ENCODE measurements at regions not wholly inside any gene's neighbourhood (a gene's known extent, or its start where the extent isn't known, plus 50 kb on each side); places are given as distances from the start of the nearest gene placed in this dataset.
"Not testable (repeated sequence)": the region's sequence is repeated elsewhere in the genome, so short reads cannot be mapped to it uniquely, and the experiment has no call there.

DNA sequence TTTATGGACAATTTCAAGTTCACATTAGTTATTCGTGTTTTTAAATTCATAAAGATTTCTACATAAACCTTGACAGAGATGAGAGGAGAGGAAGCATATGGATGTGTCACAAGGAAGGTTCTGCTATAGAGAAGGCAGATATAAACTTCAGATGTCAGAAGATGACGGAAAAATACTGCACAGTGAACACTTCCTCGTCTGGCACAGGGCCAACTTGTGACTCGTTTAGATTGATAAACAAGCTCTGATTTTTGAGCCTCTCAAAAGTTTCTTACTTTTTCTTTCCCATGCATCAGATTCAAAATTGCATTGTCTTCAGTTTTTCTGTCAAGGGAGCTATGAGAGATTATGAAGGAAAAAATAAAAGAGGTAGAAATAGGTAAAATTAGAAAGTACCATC lies 156.4 kb upstream of the MINDY3 start:
- CTCF ChIA-PET = no interaction called here
- DNase-seq = no peak
- Mint-ChIP-seq H3K9me3 (peaks cover 2% of the 10 kb centered on the region), H3K4me1 (no peaks in the 10 kb centered on the region), H3K36me3 (ENCODE audit: low read depth) (no peaks in the 10 kb centered on the region), H3K4me3 (no peak overlapping the region), H3K27ac (no peak overlapping the region), H3K27me3 (no peaks in the 10 kb centered on the region)
- POLR2A ChIA-PET = interaction anchor here (0.6 kb wide), 1 partner anchor 32 kb away, joined by 3 read pairs; no protein-coding TSS in a partner anchor

DNA sequence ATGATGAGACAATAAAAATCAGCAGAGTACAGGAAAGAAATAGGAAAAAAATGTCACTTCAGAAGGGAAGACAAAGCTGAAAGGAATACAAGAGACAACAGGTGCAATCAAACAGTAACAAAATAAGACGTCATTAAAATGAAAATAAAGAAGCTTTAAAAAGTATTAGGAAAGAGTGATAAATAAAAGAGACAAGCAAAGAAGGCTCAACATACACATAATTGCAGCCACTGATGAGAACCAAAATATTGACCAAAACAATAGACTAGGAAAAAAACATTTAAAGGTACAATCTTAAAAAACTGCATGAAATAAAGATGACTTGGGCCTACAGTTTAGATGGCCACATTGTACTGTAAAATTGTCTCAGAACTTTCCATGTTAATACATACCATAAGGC lies 160.5 kb upstream of the MINDY3 start:
- Mint-ChIP-seq H3K4me3 (no peak overlapping the region), H3K27me3 (no peaks in the 10 kb centered on the region), H3K36me3 (ENCODE audit: low read depth) (no peaks in the 10 kb centered on the region), H3K27ac (no peak overlapping the region), H3K9me3 (peaks cover 2% of the 10 kb centered on the region), H3K4me1 (no peaks in the 10 kb centered on the region)
- DNase-seq = no peak
- POLR2A ChIA-PET = no interaction called here
- CTCF ChIA-PET = no interaction called here

DNA sequence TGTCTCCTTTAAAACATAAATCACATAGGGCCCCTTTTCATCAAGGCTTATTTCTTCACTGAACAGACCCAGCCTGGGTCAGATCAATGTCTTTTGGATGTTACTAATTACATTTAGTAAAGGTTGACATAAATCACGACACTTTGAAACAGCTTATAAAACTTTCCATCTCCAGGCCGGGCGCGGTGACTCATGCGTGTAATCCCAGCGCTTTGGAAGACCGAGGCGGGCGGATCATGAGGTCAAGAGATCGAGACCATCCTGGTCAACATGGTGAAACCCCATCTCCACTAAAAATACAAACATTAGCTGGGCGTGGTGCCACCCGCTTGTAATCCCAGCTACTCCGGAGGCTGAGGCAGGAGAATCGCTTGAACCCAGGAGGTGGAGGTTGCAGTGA lies 166.5 kb upstream of the MINDY3 start:
- H3K36me3 Mint-ChIP-seq (ENCODE audit: low read depth); H3K9me3 Mint-ChIP-seq; POLR2A ChIA-PET; H3K4me1 Mint-ChIP-seq; H3K27me3 Mint-ChIP-seq; CTCF ChIA-PET; H3K4me3 Mint-ChIP-seq; H3K27ac Mint-ChIP-seq; DNase-seq: not testable (repeated sequence)

GRCh38 chr10:16030562-16030961 lies 170.3 kb upstream of the MINDY3 start:
- ChIA-PET CTCF (no interaction called here), POLR2A (no interaction called here)
- Mint-ChIP-seq H3K27ac (no peak overlapping the region), H3K4me3 (no peak overlapping the region), H3K9me3 (peaks cover 7% of the 10 kb centered on the region), H3K4me1 (no peaks in the 10 kb centered on the region), H3K27me3 (no peaks in the 10 kb centered on the region), H3K36me3 (ENCODE audit: low read depth) (no peaks in the 10 kb centered on the region)
- DNase-seq = no peak

DNA sequence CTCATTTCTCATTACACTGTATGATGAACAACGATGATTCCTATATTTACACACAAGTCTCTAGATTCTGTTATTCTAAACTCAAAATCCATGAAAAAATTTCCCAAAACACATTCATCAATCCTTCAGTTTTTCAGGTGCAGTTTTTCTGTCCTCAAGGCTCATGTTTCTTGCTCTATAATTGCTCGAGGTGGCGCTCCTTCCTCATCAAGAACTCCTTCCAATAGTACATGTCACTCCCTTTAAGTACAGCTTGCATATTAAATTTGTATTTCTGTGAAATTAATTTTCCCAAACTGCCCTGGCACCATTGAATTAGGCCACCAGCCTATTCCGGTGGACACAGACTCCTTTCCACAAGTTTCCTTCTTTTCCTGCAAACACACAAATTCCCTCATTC lies 188.7 kb upstream of the MINDY3 start:
- no peaks in the 10 kb centered on the region for H3K4me1 Mint-ChIP-seq
- H3K27ac Mint-ChIP-seq = no peak overlapping the region
- H3K27me3 Mint-ChIP-seq = no peaks in the 10 kb centered on the region
- POLR2A ChIA-PET = no interaction called here
- no peaks in the 10 kb centered on the region for H3K9me3 Mint-ChIP-seq
- CTCF ChIA-PET = no interaction called here
- H3K36me3 Mint-ChIP-seq (ENCODE audit: low read depth) = no peaks in the 10 kb centered on the region
- no peak for DNase-seq
- no peak overlapping the region for H3K4me3 Mint-ChIP-seq

GRCh38 chr10:16049782-16050181 lies 189.5 kb upstream of the MINDY3 start:
- no peaks in the 10 kb centered on the region for H3K36me3 Mint-ChIP-seq (ENCODE audit: low read depth)
- ChIA-PET POLR2A (no interaction called here), CTCF (no interaction called here)
- H3K4me3 Mint-ChIP-seq = no peak overlapping the region
- H3K4me1 Mint-ChIP-seq = no peaks in the 10 kb centered on the region
- DNase-seq = no peak
- no peaks in the 10 kb centered on the region for H3K9me3 Mint-ChIP-seq
- H3K27me3 Mint-ChIP-seq = no peaks in the 10 kb centered on the region
- H3K27ac Mint-ChIP-seq = no peak overlapping the region

DNA sequence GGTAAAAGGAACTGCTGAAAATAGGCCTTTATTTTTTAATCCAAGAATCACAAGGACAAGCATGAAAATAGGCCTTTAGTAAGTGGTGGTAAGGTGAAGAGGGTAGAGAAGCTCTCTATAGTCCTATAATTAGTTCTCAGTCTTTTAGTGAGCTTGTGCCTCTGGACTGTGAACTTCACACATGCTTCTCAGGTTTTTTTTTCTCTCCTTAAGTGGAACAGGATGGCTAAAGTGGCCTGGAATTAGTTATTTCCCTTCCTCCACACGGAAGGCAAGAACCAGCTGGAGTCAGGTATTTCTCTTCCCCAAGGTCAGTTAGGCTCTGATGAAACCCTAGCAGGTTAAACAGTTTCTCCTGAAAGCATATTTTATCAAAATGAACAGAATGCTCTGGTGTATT lies 203.0 kb upstream of the MINDY3 start:
- peaks cover 6% of the 10 kb centered on the region for H3K9me3 Mint-ChIP-seq
- H3K27me3 Mint-ChIP-seq = no peaks in the 10 kb centered on the region
- H3K4me3 Mint-ChIP-seq = no peak overlapping the region
- no peak overlapping the region for H3K27ac Mint-ChIP-seq
- ChIA-PET CTCF (no interaction called here), POLR2A (no interaction called here)
- no peak for DNase-seq
- H3K36me3 Mint-ChIP-seq (ENCODE audit: low read depth) = no peaks in the 10 kb centered on the region
- H3K4me1 Mint-ChIP-seq = no peaks in the 10 kb centered on the region

DNA sequence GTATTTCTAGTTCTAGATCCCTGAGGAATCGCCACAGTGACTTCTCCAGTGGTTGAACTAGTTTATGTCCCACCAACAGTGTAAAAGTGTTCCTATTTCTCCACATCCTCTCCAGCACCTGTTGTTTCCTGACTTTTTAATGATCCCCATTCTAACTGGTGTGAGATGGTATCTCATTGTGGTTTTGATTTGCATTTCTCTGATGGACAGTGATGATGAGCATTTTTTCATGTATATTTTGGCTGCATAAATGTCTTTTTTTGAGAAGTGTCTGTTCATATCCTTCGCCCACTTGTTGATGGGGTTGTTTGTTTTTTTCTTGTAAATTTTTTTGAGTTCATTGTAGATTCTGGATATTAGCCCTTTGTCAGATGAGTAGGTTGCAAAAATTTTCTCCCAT lies 223.2 kb upstream of the MINDY3 start:
- H3K27ac Mint-ChIP-seq; CTCF ChIA-PET; H3K36me3 Mint-ChIP-seq (ENCODE audit: low read depth); H3K4me3 Mint-ChIP-seq; DNase-seq; POLR2A ChIA-PET; H3K27me3 Mint-ChIP-seq; H3K9me3 Mint-ChIP-seq; H3K4me1 Mint-ChIP-seq: not testable (repeated sequence)

GRCh38 chr10:16105082-16105481 lies 244.8 kb upstream of the MINDY3 start:
- CTCF ChIA-PET = no interaction called here
- no peak overlapping the region for H3K27ac Mint-ChIP-seq

DNA sequence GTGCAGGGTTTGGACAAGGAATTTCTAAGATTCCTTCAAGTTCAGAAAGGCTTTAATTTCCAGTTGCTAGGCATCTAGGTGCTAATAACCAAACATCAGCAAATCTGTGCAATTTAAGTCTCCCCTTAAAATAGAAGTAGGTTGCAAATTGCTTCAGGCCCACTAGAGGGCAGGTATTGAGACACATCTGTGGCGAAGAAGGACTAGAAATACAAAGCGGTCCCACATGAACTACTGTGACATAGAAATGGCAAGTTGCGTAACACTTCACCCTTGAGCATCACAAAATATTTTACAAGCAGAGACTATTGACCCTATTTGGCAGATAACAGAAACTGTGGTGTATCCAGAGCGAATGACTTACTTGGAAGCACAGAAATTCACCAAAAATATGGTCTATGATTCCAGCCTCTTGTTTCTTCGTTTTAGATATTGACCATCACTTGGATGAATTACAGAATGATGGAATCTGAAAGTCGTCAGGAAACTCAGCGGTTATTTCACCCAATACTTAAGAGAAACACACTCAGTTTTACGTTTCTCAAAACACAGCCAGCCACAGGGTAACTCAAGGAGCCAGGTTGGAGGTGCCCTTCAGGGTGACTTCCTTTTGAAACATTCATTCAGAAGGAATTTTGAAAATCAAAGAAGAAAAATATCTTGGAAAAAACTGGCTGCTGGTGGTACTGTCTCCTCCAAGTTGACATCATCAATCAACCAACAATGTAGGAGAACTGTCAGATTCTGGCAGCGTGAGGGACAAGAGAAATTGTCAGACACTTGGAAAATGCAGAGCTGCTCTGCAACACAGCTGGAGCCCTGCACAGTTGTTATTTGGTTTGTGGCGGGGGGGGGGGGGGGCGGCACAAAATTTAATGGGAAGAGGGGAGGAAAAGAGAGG lies 256.3 kb upstream of the MINDY3 start:
- ChIA-PET CTCF (no interaction called here), POLR2A (no interaction called here)
- H3K27me3 Mint-ChIP-seq = no peaks in the 10 kb centered on the region
- H3K4me3 Mint-ChIP-seq = no peak overlapping the region
- no peaks in the 10 kb centered on the region for H3K4me1 Mint-ChIP-seq
- no peak overlapping the region for H3K27ac Mint-ChIP-seq
- DNase-seq = no peak
- no peaks in the 10 kb centered on the region for H3K9me3 Mint-ChIP-seq
- H3K36me3 Mint-ChIP-seq (ENCODE audit: low read depth) = no peaks in the 10 kb centered on the region

More at GRCh38 chr10:16105082-16105481, 244.8 kb upstream of the MINDY3 start:
- POLR2A ChIA-PET = no interaction called here
- no peaks in the 10 kb centered on the region for H3K27me3 Mint-ChIP-seq
- no peak overlapping the region for H3K4me3 Mint-ChIP-seq
- no peaks in the 10 kb centered on the region for H3K36me3 Mint-ChIP-seq (ENCODE audit: low read depth)
- no peak for DNase-seq
- H3K9me3 Mint-ChIP-seq = no peaks in the 10 kb centered on the region
- no peaks in the 10 kb centered on the region for H3K4me1 Mint-ChIP-seq

GRCh38 chr10:16117305-16117695 lies 257.0 kb upstream of the MINDY3 start:
- Mint-ChIP-seq H3K27me3 (no peaks in the 10 kb centered on the region), H3K27ac (no peak overlapping the region), H3K9me3 (no peaks in the 10 kb centered on the region), H3K36me3 (ENCODE audit: low read depth) (no peaks in the 10 kb centered on the region), H3K4me1 (no peaks in the 10 kb centered on the region), H3K4me3 (no peak overlapping the region)
- ChIA-PET CTCF (no interaction called here), POLR2A (no interaction called here)
- DNase-seq = no peak

GRCh38 chr10:16119445-16119844 lies 259.1 kb upstream of the MINDY3 start:
- H3K4me1 Mint-ChIP-seq = no peaks in the 10 kb centered on the region
- no peak for DNase-seq
- H3K9me3 Mint-ChIP-seq = no peaks in the 10 kb centered on the region
- POLR2A ChIA-PET = interaction anchor here (0.6 kb wide), 1 partner anchor 1611 kb away, joined by 3 read pairs; no protein-coding TSS in a partner anchor
- no peak overlapping the region for H3K27ac Mint-ChIP-seq
- H3K36me3 Mint-ChIP-seq (ENCODE audit: low read depth) = no peaks in the 10 kb centered on the region
- no peak overlapping the region for H3K4me3 Mint-ChIP-seq
- no peaks in the 10 kb centered on the region for H3K27me3 Mint-ChIP-seq
- CTCF ChIA-PET = no interaction called here

GRCh38 chr10:16120563-16120962 lies 260.3 kb upstream of the MINDY3 start:
- POLR2A ChIA-PET = no interaction called here
- no peak overlapping the region for H3K4me3 Mint-ChIP-seq
- no peak for DNase-seq
- H3K4me1 Mint-ChIP-seq = no peaks in the 10 kb centered on the region
- no peaks in the 10 kb centered on the region for H3K36me3 Mint-ChIP-seq (ENCODE audit: low read depth)
- CTCF ChIA-PET = interaction anchor here (0.8 kb wide), 1 partner anchor 12 kb away, joined by 3 read pairs; no protein-coding TSS in a partner anchor
- no peaks in the 10 kb centered on the region for H3K9me3 Mint-ChIP-seq
- H3K27me3 Mint-ChIP-seq = no peaks in the 10 kb centered on the region
- H3K27ac Mint-ChIP-seq = no peak overlapping the region

DNA sequence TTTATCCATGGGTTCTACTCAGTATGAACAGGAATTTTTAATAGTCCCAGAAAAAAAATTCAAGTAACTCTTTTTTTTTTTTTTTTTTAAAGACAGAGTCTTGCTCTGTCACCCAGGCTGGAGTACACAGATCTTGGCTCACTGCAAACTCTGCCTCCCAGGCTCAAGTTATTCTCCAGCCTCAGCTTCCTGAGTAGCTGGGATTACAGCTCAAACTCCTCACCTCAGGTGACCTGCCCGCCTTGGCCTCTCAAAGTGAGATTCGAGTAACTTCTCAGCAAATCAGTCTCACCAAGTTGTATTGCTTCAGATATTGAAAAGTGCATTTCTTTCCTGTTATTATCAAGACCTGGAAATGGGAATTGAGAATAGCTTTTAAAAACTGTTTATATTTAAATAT lies 281.2 kb upstream of the MINDY3 start:
- Mint-ChIP-seq H3K27ac (no peak overlapping the region), H3K27me3 (no peaks in the 10 kb centered on the region), H3K4me1 (no peaks in the 10 kb centered on the region), H3K36me3 (ENCODE audit: low read depth) (no peaks in the 10 kb centered on the region), H3K4me3 (no peak overlapping the region), H3K9me3 (peaks cover 2% of the 10 kb centered on the region)
- ChIA-PET CTCF (no interaction called here), POLR2A (no interaction called here)
- DNase-seq = no peak
